ENCODE measurements at regions not wholly inside any gene's neighbourhood (a gene's known extent, or its start where the extent isn't known, plus 50 kb on each side); places are given as distances from the start of the nearest gene placed in this dataset.

- TF ChIP-seq, protein P1, sequence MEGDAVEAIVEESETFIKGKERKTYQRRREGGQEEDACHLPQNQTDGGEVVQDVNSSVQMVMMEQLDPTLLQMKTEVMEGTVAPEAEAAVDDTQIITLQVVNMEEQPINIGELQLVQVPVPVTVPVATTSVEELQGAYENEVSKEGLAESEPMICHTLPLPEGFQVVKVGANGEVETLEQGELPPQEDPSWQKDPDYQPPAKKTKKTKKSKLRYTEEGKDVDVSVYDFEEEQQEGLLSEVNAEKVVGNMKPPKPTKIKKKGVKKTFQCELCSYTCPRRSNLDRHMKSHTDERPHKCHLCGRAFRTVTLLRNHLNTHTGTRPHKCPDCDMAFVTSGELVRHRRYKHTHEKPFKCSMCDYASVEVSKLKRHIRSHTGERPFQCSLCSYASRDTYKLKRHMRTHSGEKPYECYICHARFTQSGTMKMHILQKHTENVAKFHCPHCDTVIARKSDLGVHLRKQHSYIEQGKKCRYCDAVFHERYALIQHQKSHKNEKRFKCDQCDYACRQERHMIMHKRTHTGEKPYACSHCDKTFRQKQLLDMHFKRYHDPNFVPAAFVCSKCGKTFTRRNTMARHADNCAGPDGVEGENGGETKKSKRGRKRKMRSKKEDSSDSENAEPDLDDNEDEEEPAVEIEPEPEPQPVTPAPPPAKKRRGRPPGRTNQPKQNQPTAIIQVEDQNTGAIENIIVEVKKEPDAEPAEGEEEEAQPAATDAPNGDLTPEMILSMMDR (IDR thresholded peaks at IDR 0.05) = no peak
- TF ChIP-seq POLR2A (IDR thresholded peaks at IDR 0.05) = no peak
Measured at GRCh38 chr11:122173074-122173450, 57.0 kb upstream of the BLID start.
